Endothelial cell of umbilical vein (primary cell): ENCODE measurements at regions not wholly inside any gene's neighbourhood (a gene's known extent, or its start where the extent isn't known, plus 50 kb on each side); places are given as distances from the start of the nearest gene placed in this dataset.

ENCODE experiments used
- BruUV-seq: library from RNA; stranded (reverse); fragments of 400-500 nt; replicated peaks from 2 replicates; lab custom pipeline; 2021; lab: Mats Ljungman, UMichigan
- CTCF ChIA-PET: fragments of 300-600, 350-600 bp; sonication (Branson Sonifier 250); formaldehyde crosslinking; loops from one replicate; lab custom pipeline; 2021; ENCODE audit warnings: antibody characterized with exemption, inconsistent platforms; lab: Charles Lee
- POLR2A ChIA-PET: fragments of 300-600, 350-600 bp; sonication (Branson Sonifier 250); formaldehyde crosslinking; loops from one replicate; lab custom pipeline; 2021; ENCODE audit warnings: antibody characterized with exemption, inconsistent platforms; lab: Charles Lee
- DNase-seq: peaks from one replicate; pipeline ENCODE4 v3.0.0-alpha.2; 2011; ENCODE audit warnings: low read depth, low spot score
- FAIRE-seq: peaks from 2 replicates; lab custom pipeline; 2011; peaks lifted over from hg19 to GRCh38; lab: Jason Lieb, UNC
- H2AFZ ChIP-seq: 2 replicates; pipeline ENCODE4 v1.6.0; 2012; ENCODE audit warnings: low read depth, low read length, control low read depth, inconsistent platforms
- H3K27ac ChIP-seq: 2 replicates; pipeline ENCODE4 v1.5.1; 2011; ENCODE audit warnings: low read depth, mild to moderate bottlenecking, control low read depth, low read length, moderate library complexity; ENCODE audit not compliant: insufficient read depth
- H3K27me3 ChIP-seq, 2 experiments: 2 replicates each; pipeline versions ENCODE4 v1.6.0 to v1.6.1; 2011; ENCODE audit warnings: low read length in 2 of 2, mixed read lengths in 1 of 2; ENCODE audit not compliant: control insufficient read depth in 2 of 2, insufficient read depth in 2 of 2
- H3K36me3 ChIP-seq, 2 experiments: 2 replicates in 1 of 2; 3 replicates in 1 of 2; pipeline ENCODE4 v1.5.1; 2011; ENCODE audit warnings: low read length in 2 of 2, mild to moderate bottlenecking in 1 of 2, moderate library complexity in 1 of 2; ENCODE audit not compliant: control insufficient read depth in 2 of 2, insufficient read depth in 2 of 2; ENCODE audit errors: extremely low read depth in 1 of 2
- H3K4me1 ChIP-seq: 3 replicates; pipeline ENCODE4 v1.5.1; 2011; ENCODE audit warnings: mild to moderate bottlenecking, low read length; ENCODE audit not compliant: control insufficient read depth, insufficient read depth; ENCODE audit errors: extremely low read depth
- H3K4me2 ChIP-seq: 2 replicates; pipeline ENCODE4 v1.6.1; 2011; ENCODE audit warnings: low read length, control low read depth, mixed read lengths; ENCODE audit not compliant: insufficient read depth
- H3K4me3 ChIP-seq, 3 experiments: fragments of 200-600 bp in 1 of 3; sonication (generic), shearing (Covaris generic) in 1 of 3; replicated peaks in 1 of 3; 2 replicates each; pipeline ENCODE4 v1.5.1; 2011 to 2016; ENCODE audit warnings: control low read depth in 3 of 3, low read length in 3 of 3, mild to moderate bottlenecking in 2 of 3, inconsistent platforms in 1 of 3, low read depth in 1 of 3, moderate library complexity in 1 of 3; ENCODE audit not compliant: insufficient read depth in 1 of 3
- H3K79me2 ChIP-seq: 2 replicates; pipeline ENCODE4 v1.6.0; 2012; ENCODE audit warnings: low read length, inconsistent platforms; ENCODE audit not compliant: control insufficient read depth, insufficient read depth
- H3K9ac ChIP-seq: replicated peaks from 2 replicates; pipeline ENCODE3; 2011; ENCODE audit warnings: low read length, control low read depth; ENCODE audit not compliant: insufficient read depth; ENCODE audit errors: extremely low read depth
- H3K9me1 ChIP-seq: replicated peaks from 3 replicates; pipeline ENCODE4 v1.6.0; 2011; ENCODE audit warnings: mild to moderate bottlenecking, low read length; ENCODE audit not compliant: control insufficient read depth, insufficient read depth; ENCODE audit errors: extremely low read depth
- H3K9me3 ChIP-seq: replicated peaks from 2 replicates; pipeline ENCODE4 v1.5.1; 2012; ENCODE audit warnings: low read length, inconsistent platforms; ENCODE audit not compliant: control insufficient read depth, insufficient read depth
- H4K20me1 ChIP-seq: replicated peaks from 2 replicates; pipeline ENCODE3; 2011; ENCODE audit warnings: mild to moderate bottlenecking, low read length; ENCODE audit not compliant: control insufficient read depth, insufficient read depth; ENCODE audit errors: extremely low read depth
- EZH2 ChIP-seq: IDR thresholded peaks from 2 replicates; pipeline ENCODE4 v1.6.1; 2012; ENCODE audit warnings: borderline replicate concordance, low read depth, mild to moderate bottlenecking, moderate library complexity, low read length, inconsistent platforms; ENCODE audit not compliant: severe bottlenecking
- FOS ChIP-seq: IDR thresholded peaks from 2 replicates; pipeline ENCODE4 v1.6.1; 2011; ENCODE audit warnings: mild to moderate bottlenecking, low read length, moderate library complexity, borderline replicate concordance; ENCODE audit not compliant: insufficient read depth
- GATA2 ChIP-seq: IDR thresholded peaks from 2 replicates; pipeline ENCODE4 v1.7.0; 2011; ENCODE audit warnings: low read depth, mild to moderate bottlenecking, moderate library complexity, mixed read lengths, low read length; ENCODE audit not compliant: insufficient read length, insufficient read depth
- JUN ChIP-seq: IDR thresholded peaks from 2 replicates; pipeline ENCODE4 v1.6.1; 2011; ENCODE audit warnings: borderline replicate concordance, low read depth; ENCODE audit not compliant: insufficient read length, insufficient read depth
- MAX ChIP-seq: IDR thresholded peaks from 2 replicates; pipeline ENCODE4 v1.6.1; 2011; ENCODE audit not compliant: insufficient read depth, insufficient read length
- MYC ChIP-seq: IDR thresholded peaks from one replicate; pipeline ENCODE4 v1.6.1; 2011; ENCODE audit warnings: mild to moderate bottlenecking, low read depth, low read length
- POLR2A ChIP-seq: IDR thresholded peaks from 2 replicates; pipeline ENCODE4 v1.6.1; 2012; ENCODE audit warnings: low read depth, mild to moderate bottlenecking, control low read depth, low read length
- POLR2AphosphoS5 ChIP-seq: IDR thresholded peaks from 2 replicates; pipeline ENCODE4 v1.6.1; 2012; ENCODE audit warnings: low read depth, mild to moderate bottlenecking, control low read depth, low read length, moderate library complexity; ENCODE audit not compliant: insufficient read depth
- dilution Hi-C: fragments of 300-500 bp; cut with MboI; formaldehyde crosslinking; loops from one replicate; pipeline ENCODE4 v1.15.0; 2019; ENCODE audit warnings: low sequenced_read_pairs; ENCODE audit not compliant: extremely low pct_ligation_motif_present
- intact Hi-C: fragments of 100-400 bp; cut with micrococcal nuclease; formaldehyde crosslinking; loops from one replicate; pipeline ENCODE4 v1.10.0; 2022
- TF ChIP-seq, protein P1 (sequence below), 2 donors: IDR thresholded peaks; 1 replicate in 1 of 2; 2 replicates in 1 of 2; pipeline ENCODE4 v1.5.1; 2011; ENCODE audit warnings: low read length in 2 of 2, mild to moderate bottlenecking in 2 of 2, moderate library complexity in 2 of 2, control low read depth in 1 of 2, inconsistent platforms in 1 of 2, low read depth in 1 of 2; ENCODE audit not compliant: insufficient read depth in 1 of 2; ENCODE audit errors: extremely low read depth in 1 of 2

GRCh38 chr20:10898552-10898951 lies 224.8 kb upstream of the JAG1 start:
- Histone ChIP-seq H3K79me2 (no peaks in the 10 kb centered on the region), H2AFZ (no peak overlapping the region), H3K9me3 (no peaks in the 10 kb centered on the region), H3K4me3 (no peak overlapping the region), H3K27ac (no peak overlapping the region), H3K9ac (no peak overlapping the region), H4K20me1 (no peaks in the 10 kb centered on the region), H3K27me3 (no peaks in the 10 kb centered on the region), H3K9me1 (no peaks in the 10 kb centered on the region), H3K4me1 (no peaks in the 10 kb centered on the region), H3K36me3 (no peaks in the 10 kb centered on the region), H3K4me2 (no peak overlapping the region)
- TF ChIP-seq MYC (no peak), GATA2 (no peak), POLR2A (no peak), JUN (no peak), POLR2AphosphoS5 (no peak), FOS (no peak), MAX (no peak), EZH2 (no peak)
- TF ChIP-seq, protein P1, sequence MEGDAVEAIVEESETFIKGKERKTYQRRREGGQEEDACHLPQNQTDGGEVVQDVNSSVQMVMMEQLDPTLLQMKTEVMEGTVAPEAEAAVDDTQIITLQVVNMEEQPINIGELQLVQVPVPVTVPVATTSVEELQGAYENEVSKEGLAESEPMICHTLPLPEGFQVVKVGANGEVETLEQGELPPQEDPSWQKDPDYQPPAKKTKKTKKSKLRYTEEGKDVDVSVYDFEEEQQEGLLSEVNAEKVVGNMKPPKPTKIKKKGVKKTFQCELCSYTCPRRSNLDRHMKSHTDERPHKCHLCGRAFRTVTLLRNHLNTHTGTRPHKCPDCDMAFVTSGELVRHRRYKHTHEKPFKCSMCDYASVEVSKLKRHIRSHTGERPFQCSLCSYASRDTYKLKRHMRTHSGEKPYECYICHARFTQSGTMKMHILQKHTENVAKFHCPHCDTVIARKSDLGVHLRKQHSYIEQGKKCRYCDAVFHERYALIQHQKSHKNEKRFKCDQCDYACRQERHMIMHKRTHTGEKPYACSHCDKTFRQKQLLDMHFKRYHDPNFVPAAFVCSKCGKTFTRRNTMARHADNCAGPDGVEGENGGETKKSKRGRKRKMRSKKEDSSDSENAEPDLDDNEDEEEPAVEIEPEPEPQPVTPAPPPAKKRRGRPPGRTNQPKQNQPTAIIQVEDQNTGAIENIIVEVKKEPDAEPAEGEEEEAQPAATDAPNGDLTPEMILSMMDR (IDR thresholded peaks at IDR 0.05; ENCODE audit: extremely low read depth in 1 of 2, insufficient read depth in 1 of 2, low read depth in 1 of 2, low read length in 2 of 2): no peak
- DNase-seq (no peak), FAIRE-seq (no peak)
- BruUV-seq: no TSS peak
- intact Hi-C loops: no loop called here
- dilution Hi-C loops: no loop called here
- POLR2A ChIA-PET: no interaction called here
- CTCF ChIA-PET: no interaction called here
